H9 (cell line): ENCODE measurements at regions not wholly inside any gene's neighbourhood (a gene's known extent, or its start where the extent isn't known, plus 50 kb on each side); places are given as distances from the start of the nearest gene placed in this dataset.

Experiments used
- DNase-seq: peaks from one replicate; pipeline ENCODE4 v3.0.0-alpha.2; 2017
- H2AFZ ChIP-seq: one replicate; pipeline ENCODE4 v1.6.1; 2013; ENCODE audit warnings: mild to moderate bottlenecking, low read length, control low read depth, moderate library complexity
- H2AK5ac ChIP-seq: 2 replicates; pipeline ENCODE4 v1.6.1; 2013; ENCODE audit warnings: low read length, control low read depth, mixed read lengths; ENCODE audit not compliant: insufficient read length
- H2BK120ac ChIP-seq: one replicate; pipeline ENCODE4 v1.6.1; 2013; ENCODE audit warnings: low read depth, mild to moderate bottlenecking, low read length, control low read depth, inconsistent platforms; ENCODE audit not compliant: poor library complexity, severe bottlenecking
- H2BK12ac ChIP-seq: 2 replicates; pipeline ENCODE4 v1.6.1; 2013; ENCODE audit warnings: low read length, control low read depth, mixed read lengths, low read depth; ENCODE audit not compliant: insufficient read length
- H2BK15ac ChIP-seq: 2 replicates; pipeline ENCODE4 v1.6.1; 2013; ENCODE audit warnings: low read depth, low read length, control low read depth
- H2BK20ac ChIP-seq: one replicate; pipeline ENCODE4 v1.6.1; 2013; ENCODE audit warnings: low read depth, mild to moderate bottlenecking, low read length, control low read depth, inconsistent platforms; ENCODE audit not compliant: poor library complexity, severe bottlenecking
- H2BK5ac ChIP-seq: 2 replicates; pipeline ENCODE4 v1.6.1; 2013; ENCODE audit warnings: low read length, control low read depth, mixed read lengths; ENCODE audit not compliant: insufficient read length
- H3K14ac ChIP-seq: 2 replicates; pipeline ENCODE4 v1.6.1; 2013; ENCODE audit warnings: low read length, control low read depth; ENCODE audit not compliant: insufficient read depth
- H3K18ac ChIP-seq: 2 replicates; pipeline ENCODE4 v1.6.1; 2013; ENCODE audit warnings: low read depth, mild to moderate bottlenecking, mixed read lengths, low read length, control low read depth; ENCODE audit not compliant: insufficient read length
- H3K23ac ChIP-seq: 2 replicates; pipeline ENCODE4 v1.6.1; 2013; ENCODE audit warnings: low read length, control low read depth, mixed read lengths, low read depth; ENCODE audit not compliant: insufficient read length
- H3K23me2 ChIP-seq: 2 replicates; pipeline ENCODE4 v1.6.1; 2013; ENCODE audit warnings: low read depth, mild to moderate bottlenecking, mixed read lengths, low read length, control low read depth; ENCODE audit not compliant: insufficient read length, poor library complexity, severe bottlenecking
- H3K27ac ChIP-seq: 2 replicates; pipeline ENCODE4 v1.5.1; 2013; ENCODE audit warnings: low read length, control low read depth, mixed read lengths, low read depth; ENCODE audit not compliant: insufficient read length
- H3K27me3 ChIP-seq: 2 replicates; pipeline ENCODE4 v1.6.1; 2013; ENCODE audit warnings: low read length, control low read depth, inconsistent platforms; ENCODE audit not compliant: insufficient read depth
- H3K4ac ChIP-seq: 2 replicates; pipeline ENCODE4 v1.6.1; 2013; ENCODE audit warnings: low read depth, mild to moderate bottlenecking, control low read depth, inconsistent platforms, low read length, moderate library complexity
- H3K4me1 ChIP-seq: 2 replicates; pipeline ENCODE4 v1.6.1; 2013; ENCODE audit warnings: low read length, control low read depth, inconsistent platforms; ENCODE audit not compliant: insufficient read depth
- H3K4me2 ChIP-seq: 2 replicates; pipeline ENCODE4 v1.6.1; 2013; ENCODE audit warnings: low read length, control low read depth, mixed read lengths; ENCODE audit not compliant: insufficient read length, insufficient read depth
- H3K56ac ChIP-seq: 2 replicates; pipeline ENCODE4 v1.6.1; 2013; ENCODE audit warnings: low read depth, mild to moderate bottlenecking, mixed read lengths, low read length, control low read depth; ENCODE audit not compliant: insufficient read length
- H3K79me1 ChIP-seq: 2 replicates; pipeline ENCODE4 v1.6.1; 2013; ENCODE audit warnings: low read depth, mild to moderate bottlenecking, moderate library complexity, low read length, control low read depth, inconsistent platforms; ENCODE audit not compliant: insufficient read depth, poor library complexity, severe bottlenecking
- H3K79me2 ChIP-seq: 2 replicates; pipeline ENCODE4 v1.6.1; 2013; ENCODE audit warnings: low read length, control low read depth, inconsistent platforms; ENCODE audit not compliant: insufficient read depth
- H3K9ac ChIP-seq: 2 replicates; pipeline ENCODE4 v1.6.1; 2013; ENCODE audit warnings: low read length, control low read depth, mixed read lengths; ENCODE audit not compliant: insufficient read length; ENCODE audit errors: extremely low read depth
- H3K9me3 ChIP-seq: one replicate; pipeline ENCODE4 v1.6.1; 2013; ENCODE audit warnings: low read depth, low read length, inconsistent platforms; ENCODE audit not compliant: control insufficient read depth
- H3T11ph ChIP-seq: one replicate; pipeline ENCODE4 v1.6.1; 2013; ENCODE audit warnings: mild to moderate bottlenecking, low read length, control low read depth, inconsistent platforms
- H4K20me1 ChIP-seq: one replicate; pipeline ENCODE4 v1.6.1; 2013; ENCODE audit not compliant: control insufficient read depth, insufficient read length, insufficient read depth
- H4K5ac ChIP-seq: 2 replicates; pipeline ENCODE4 v1.6.1; 2013; ENCODE audit warnings: low read depth, mild to moderate bottlenecking, mixed read lengths, low read length, control low read depth; ENCODE audit not compliant: insufficient read length
- H4K8ac ChIP-seq: replicated peaks from 2 replicates; pipeline ENCODE4 v1.6.1; 2013; ENCODE audit warnings: low read length, control low read depth, mixed read lengths, low read depth; ENCODE audit not compliant: insufficient read length
- H4K91ac ChIP-seq: 2 replicates; pipeline ENCODE4 v1.6.1; 2013; ENCODE audit warnings: low read depth, mild to moderate bottlenecking, moderate library complexity, mixed read lengths, low read length, control low read depth; ENCODE audit not compliant: insufficient read length
- H3K27ac Mint-ChIP-seq, 3 experiments: 2 replicates in 2 of 3; 3 replicates in 1 of 3; pipeline ENCODE4 v1.8.0; 2020 to 2021; ENCODE audit warnings: mixed read lengths in 3 of 3, mild to moderate bottlenecking in 1 of 3, moderate library complexity in 1 of 3
- H3K27me3 Mint-ChIP-seq: 2 replicates; pipeline ENCODE4 v1.8.0; 2021; ENCODE audit warnings: low read depth, mild to moderate bottlenecking, moderate library complexity, mixed read lengths
- H3K36me3 Mint-ChIP-seq, 3 experiments: 2 replicates in 2 of 3; 3 replicates in 1 of 3; pipeline ENCODE4 v1.8.0; 2020 to 2021; ENCODE audit warnings: low read depth in 3 of 3, mixed read lengths in 3 of 3; ENCODE audit not compliant: insufficient read depth in 1 of 3
- H3K4me1 Mint-ChIP-seq, 2 experiments: 2 replicates each; pipeline ENCODE4 v1.8.0; 2020; ENCODE audit warnings: mixed read lengths in 2 of 2
- H3K4me3 Mint-ChIP-seq, 2 experiments: 2 replicates in 1 of 2; 3 replicates in 1 of 2; pipeline ENCODE4 v1.8.0; 2020 to 2021; ENCODE audit warnings: mild to moderate bottlenecking in 2 of 2, mixed read lengths in 2 of 2, moderate library complexity in 1 of 2
- H3K9me3 Mint-ChIP-seq, 2 experiments: 2 replicates in 1 of 2; 3 replicates in 1 of 2; pipeline ENCODE4 v1.8.0; 2020; ENCODE audit warnings: mild to moderate bottlenecking in 2 of 2, mixed read lengths in 2 of 2, moderate library complexity in 1 of 2
- CTCF ChIP-seq: fragments of 200-600 bp; sonication (generic); conservative IDR thresholded peaks from 3 replicates; pipeline ENCODE4 v1.8.0; 2021; ENCODE audit warnings: antibody characterized with exemption, mild to moderate bottlenecking
- WGBS: extraction: QIAGEN DNeasy Blood & Tissue Kit; methylation state at CpG from one replicate; pipeline ENCODE4 v1.1.7; 2013; ENCODE audit warnings: missing lambda C conversion rate, low lambda C conversion rate, mixed read lengths; ENCODE audit not compliant: insufficient read length; ENCODE audit errors: extremely low coverage; 5-methylcytosine and 5-hydroxymethylcytosine counted together

DNA sequence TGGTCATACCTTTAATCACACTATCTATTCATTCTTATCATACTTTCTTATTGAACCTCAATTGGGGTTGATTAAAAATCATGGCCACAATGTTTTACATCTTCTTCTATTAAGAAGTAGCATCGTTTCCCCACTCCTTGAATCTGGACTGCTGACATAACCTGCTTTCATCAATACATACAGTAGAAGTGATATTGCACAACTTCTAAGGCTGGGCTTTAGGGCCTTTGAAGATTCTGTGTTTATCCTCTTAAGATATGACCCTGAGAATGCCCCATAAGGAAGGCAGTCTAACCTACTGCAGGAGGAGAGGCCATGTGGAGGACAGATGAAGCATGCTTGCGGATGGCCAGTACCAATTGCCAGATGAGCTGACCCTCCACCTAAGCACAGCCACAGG, 1142.8 kb upstream of the SEL1L start:
- Histone ChIP-seq H4K91ac (no peak overlapping the region), H2BK120ac (no peak overlapping the region), H4K20me1 (no peaks in the 10 kb centered on the region), H3K4me1 (no peaks in the 10 kb centered on the region), H2BK5ac (no peak overlapping the region), H4K5ac (no peak overlapping the region), H3K79me1 (no peaks in the 10 kb centered on the region), H3K14ac (no peak overlapping the region), H4K8ac (no peak overlapping the region), H3K23ac (no peak overlapping the region), H2BK20ac (no peak overlapping the region), H3K9me3 (no peaks in the 10 kb centered on the region), H2AFZ (no peak overlapping the region), H3K27me3 (no peaks in the 10 kb centered on the region), H3T11ph (no peak overlapping the region), H3K18ac (no peak overlapping the region), H2BK12ac (no peak overlapping the region), H2AK5ac (no peak overlapping the region), H3K4me2 (no peak overlapping the region), H3K79me2 (no peaks in the 10 kb centered on the region), H3K56ac (no peak overlapping the region), H3K4ac (no peak overlapping the region), H2BK15ac (no peak overlapping the region), H3K27ac (no peak overlapping the region), H3K9ac (no peak overlapping the region), H3K23me2 (no peaks in the 10 kb centered on the region)
- no peaks in the 10 kb centered on the region for H3K36me3 Mint-ChIP-seq
- H3K9me3 Mint-ChIP-seq: no peaks in the 10 kb centered on the region
- no peaks in the 10 kb centered on the region for H3K27me3 Mint-ChIP-seq
- no peak for TF ChIP-seq CTCF
- no CpG with 5 or more reads among the region's 2 CpGs for WGBS
- H3K4me3 Mint-ChIP-seq: no peak overlapping the region
- no peak for DNase-seq
- no peak overlapping the region; a peak in 1 of 7 replicates for H3K27ac Mint-ChIP-seq
- H3K4me1 Mint-ChIP-seq: no peaks in the 10 kb centered on the region
